ENCODE measurements at regions not wholly inside any gene's neighbourhood (a gene's known extent, or its start where the extent isn't known, plus 50 kb on each side); places are given as distances from the start of the nearest gene placed in this dataset.
A peak's percentile ranks its signal among the peaks of the same experiment; 100 is the strongest.
"Not testable (repeated sequence)": the region's sequence is repeated elsewhere in the genome, so short reads cannot be mapped to it uniquely, and the experiment has no call there.

GRCh38 chr9:80491086-80491696, 919.4 kb downstream of the TLE4 start:
- no peak for DNase-seq (ENCODE audit: low read depth)

- no peak for DNase-seq (ENCODE audit: low read depth)
Observed at GRCh38 chr9:80489329-80489728, 917.6 kb downstream of the TLE4 start.

- peak; percentile 28 for DNase-seq (ENCODE audit: low read depth)
Observed at GRCh38 chr9:80485420-80486250, 913.9 kb downstream of the TLE4 start.

DNA sequence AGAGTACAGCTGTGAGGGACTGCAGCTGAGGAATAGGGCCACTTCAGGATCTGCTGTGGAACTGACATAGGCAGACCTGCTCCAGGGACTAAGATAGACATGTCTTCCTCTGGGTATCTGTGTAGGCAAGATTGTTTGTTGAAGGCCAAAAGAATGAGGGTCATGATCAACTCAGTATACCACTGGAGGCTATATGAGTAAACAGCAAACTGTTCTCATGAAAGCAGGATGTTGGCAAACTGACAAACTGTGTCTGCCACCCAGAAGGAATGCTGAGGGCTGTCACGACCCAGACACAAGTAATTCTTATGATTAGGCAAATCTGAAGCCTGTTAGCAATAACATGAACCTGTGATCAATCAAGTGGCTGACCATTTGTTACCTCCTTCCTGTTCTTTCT, 910.5 kb downstream of the TLE4 start:
- not testable (repeated sequence) for DNase-seq (ENCODE audit: low read depth)

DNA sequence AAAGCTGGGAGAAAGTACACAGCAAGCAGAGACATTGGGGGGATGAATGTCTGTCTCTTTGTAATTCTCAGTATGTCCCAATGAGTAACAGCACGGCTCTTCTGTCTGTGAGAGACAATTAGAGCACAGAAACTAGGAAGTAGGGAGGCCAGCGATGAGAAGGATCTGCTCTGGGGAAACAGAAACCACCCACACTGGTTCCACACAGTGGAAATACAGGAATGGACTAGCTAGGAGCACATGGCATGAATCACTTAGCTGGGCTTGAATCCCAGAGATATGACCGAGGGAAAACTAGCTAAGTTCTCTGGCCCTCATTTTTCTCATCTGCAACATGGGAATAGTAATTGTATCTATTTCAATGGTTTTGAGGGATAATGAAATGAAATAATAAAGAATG, 895.9 kb downstream of the TLE4 start:
- DNase-seq (ENCODE audit: low read depth), result peak; percentile 20

GRCh38 chr9:80465556-80465955, 893.8 kb downstream of the TLE4 start:
- no peak for DNase-seq (ENCODE audit: low read depth)

GRCh38 chr9:80449513-80449912, 877.7 kb downstream of the TLE4 start:
- no peak for DNase-seq (ENCODE audit: low read depth)

DNA sequence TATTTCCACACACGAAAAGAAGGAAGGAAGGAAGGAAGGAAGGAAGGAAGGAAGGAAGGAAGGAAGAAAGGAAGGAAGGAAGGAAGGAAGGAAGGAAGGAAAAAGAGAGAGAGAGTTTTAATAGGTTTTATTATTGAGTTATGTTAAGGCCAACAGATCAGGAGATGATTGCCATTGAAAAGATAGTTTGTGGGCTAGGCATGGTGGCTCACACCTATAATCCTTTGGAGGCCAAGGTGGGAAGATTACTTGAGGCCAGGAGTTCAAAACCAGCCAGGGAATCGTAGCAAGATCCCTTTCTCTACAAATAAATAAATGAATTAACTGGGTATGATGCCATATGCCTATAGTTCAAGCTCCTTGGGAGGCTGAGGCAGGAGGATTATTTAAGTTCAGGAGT, 877.2 kb downstream of the TLE4 start:
- DNase-seq (ENCODE audit: low read depth), result no peak

DNA sequence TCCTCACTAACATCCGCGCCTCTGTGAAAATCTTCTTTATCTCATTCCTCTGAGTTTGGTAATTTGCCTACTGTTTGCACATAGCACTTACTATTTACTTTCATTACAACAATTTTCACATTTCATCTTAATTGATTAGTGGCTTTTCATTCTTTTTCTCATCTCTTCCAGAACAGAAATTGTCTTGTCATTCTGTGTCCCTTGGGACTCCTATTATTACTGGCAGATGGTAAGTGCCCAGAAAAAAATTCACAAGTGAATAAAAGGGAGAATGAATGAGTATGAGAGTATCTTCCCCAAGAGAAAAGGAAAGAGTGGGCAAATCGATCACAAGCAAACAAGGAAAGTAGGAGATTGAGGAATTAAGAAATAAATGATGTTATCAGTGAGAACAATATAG, 876.1 kb downstream of the TLE4 start:
- DNase-seq (ENCODE audit: low read depth), result no peak

DNA sequence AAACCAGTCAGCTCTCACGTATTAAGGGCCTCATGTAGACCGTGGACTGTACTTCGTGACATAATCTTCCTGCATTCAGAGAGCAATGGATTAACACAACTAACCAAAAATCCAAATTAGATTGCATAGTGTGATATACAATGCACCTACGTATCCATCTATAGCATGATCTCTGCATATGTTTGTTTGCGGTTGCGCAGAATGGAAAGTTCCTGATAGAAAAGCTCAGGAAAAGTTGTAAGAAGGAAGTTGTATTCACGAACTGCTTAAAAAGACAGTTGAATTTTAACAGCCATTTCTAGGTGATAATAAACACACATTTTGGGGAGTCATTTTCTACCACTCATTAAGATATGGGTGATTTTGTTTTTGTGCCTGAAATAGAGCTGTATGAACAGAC, 869.0 kb downstream of the TLE4 start:
- DNase-seq (ENCODE audit: low read depth), result no peak

DNA sequence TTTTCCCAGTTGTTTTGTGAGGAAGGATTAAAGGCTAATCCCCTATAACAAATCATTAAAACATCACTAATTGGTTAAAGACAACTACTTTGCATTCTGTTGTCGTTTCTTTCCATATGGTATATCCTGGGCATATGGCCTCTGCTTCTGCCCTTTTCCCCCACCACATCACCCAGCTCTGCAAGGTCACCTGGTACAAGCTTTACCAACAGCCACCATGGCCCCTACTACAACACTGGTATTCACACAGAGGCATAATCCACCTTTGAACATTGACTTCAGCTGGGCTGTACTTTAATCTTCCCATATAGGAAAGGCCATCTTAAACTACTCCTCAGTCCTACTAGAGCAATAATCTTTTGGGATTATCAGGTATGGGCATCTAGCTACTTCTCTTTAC, 866.1 kb downstream of the TLE4 start:
- no peak for DNase-seq (ENCODE audit: low read depth)

DNA sequence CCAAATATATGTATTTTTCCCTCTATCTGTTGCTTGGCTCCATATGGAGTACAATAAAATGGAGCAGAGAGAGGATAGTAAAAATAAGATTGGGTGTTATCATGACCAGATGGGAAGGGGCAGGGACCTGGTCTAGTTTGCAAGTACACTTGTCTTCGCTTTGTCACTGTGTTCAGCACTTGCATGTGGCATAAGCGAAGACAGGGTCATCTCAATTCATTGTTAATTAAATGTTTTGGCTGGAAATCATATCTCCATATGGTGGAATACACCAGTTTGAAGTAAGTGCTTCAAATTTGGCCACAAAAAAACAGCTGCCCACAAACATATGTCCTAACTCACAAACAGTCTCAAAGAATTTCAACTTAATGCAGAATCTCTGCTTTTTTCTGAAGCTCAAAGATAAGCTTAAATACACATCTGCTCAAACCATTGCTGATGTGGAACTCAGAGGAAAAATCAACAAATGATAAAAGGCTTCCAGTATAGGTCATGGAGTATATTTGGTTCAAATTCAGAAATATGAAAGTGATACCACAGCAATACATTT, 865.4 kb downstream of the TLE4 start:
- DNase-seq (ENCODE audit: low read depth), result no peak

- DNase-seq (ENCODE audit: low read depth), result no peak
Observed at GRCh38 chr9:80435591-80435990, 863.8 kb downstream of the TLE4 start.

GRCh38 chr9:80426992-80427391, 855.2 kb downstream of the TLE4 start:
- no peak for DNase-seq (ENCODE audit: low read depth)

- no peak for DNase-seq (ENCODE audit: low read depth)
Observed at GRCh38 chr9:80417211-80417773, 845.5 kb downstream of the TLE4 start.

- no peak for DNase-seq (ENCODE audit: low read depth)
Observed at GRCh38 chr9:80410106-80410505, 838.3 kb downstream of the TLE4 start.

DNA sequence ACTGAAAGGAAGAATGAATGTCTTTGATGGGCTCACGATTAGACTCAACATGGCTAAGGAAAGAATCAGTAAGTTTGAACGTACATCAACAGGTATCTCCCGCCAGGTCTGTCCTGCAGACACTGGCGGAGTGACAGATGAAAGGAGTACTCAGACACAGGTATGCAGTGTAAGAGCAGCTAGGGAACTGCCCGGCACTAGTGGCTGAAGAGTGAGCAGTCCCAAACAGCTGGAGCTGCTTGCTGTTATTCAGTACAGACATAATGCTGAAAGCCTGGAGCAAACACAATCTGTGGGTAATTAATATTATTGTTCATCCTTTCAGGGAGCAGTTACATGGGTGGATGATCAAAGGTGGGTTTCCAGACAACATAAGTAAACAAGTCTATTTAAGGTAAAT, 835.5 kb downstream of the TLE4 start:
- no peak for DNase-seq (ENCODE audit: low read depth)

DNA sequence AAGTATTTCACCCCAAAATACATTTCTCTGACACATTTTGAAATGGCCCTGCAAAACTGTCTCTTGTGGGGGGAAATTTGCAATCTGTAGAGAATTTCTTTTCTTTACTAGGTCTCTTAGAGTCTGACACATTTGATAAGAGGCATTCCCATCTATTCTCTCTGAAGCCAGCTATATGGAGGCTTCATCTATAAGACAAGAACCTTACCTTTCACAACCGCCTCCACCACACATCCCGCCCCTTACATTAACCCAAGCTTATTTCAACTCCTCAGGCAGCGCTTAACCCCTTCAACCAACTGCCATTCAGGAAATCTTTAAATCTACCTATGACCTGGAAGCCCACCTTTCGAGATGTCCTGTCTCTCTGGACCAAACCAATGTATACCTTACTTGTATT, 829.5 kb downstream of the TLE4 start:
- DNase-seq (ENCODE audit: low read depth), result no peak

DNA sequence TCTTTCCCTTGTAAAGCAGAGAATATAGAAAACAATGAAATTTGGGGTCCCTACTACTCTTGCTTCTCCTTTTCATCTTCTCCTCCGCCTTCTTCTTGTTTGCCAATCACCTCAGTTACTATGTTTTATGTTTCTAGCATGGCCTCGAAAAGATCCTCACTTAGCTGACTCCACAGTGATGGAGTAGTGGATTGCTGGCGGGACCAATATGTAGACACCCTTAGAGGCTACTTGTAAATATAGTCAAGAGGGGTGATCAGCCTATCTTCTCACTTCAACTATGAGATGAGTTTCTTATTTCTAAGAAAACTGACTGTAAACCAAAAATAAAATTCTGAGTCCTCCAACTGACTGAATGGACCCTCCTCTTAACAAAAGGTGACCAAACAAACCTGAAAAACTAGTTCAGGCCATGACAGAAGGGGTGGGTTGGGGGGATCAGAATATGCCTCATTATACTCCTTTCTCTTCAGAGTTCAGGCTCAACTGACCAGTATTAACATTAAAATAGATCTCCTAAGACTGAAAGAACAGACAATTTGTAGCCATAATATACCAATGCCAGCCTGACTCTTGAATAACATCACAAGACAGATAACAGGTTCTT, 829.0 kb downstream of the TLE4 start:
- no peak for DNase-seq (ENCODE audit: low read depth)

GRCh38 chr9:80399606-80400005, 827.8 kb downstream of the TLE4 start:
- no peak for DNase-seq (ENCODE audit: low read depth)

- no peak for DNase-seq (ENCODE audit: low read depth)
Observed at GRCh38 chr9:80387828-80388227, 816.1 kb downstream of the TLE4 start.

DNA sequence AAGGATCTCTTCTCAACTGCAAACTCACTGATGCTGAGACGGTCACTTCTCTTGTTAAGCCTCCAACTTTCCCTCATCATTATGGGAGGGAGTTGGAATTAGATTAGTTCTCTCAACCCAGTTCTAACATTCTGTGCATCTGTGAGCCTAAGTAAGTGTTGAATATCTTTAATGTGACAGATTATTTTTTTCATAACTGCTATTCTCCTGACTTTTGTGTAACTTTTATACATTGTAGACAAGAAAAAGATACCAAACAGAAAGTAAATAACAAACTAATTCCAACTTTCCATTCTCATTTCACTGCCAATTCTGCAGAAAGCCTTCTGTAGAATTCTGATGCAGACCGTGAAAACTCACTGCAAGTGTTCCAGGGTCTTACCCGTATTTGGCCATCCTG, 813.5 kb downstream of the TLE4 start:
- DNase-seq (ENCODE audit: low read depth), result no peak
